ENCODE measurements at regions not wholly inside any gene's neighbourhood (a gene's known extent, or its start where the extent isn't known, plus 50 kb on each side); places are given as distances from the start of the nearest gene placed in this dataset.

DNA sequence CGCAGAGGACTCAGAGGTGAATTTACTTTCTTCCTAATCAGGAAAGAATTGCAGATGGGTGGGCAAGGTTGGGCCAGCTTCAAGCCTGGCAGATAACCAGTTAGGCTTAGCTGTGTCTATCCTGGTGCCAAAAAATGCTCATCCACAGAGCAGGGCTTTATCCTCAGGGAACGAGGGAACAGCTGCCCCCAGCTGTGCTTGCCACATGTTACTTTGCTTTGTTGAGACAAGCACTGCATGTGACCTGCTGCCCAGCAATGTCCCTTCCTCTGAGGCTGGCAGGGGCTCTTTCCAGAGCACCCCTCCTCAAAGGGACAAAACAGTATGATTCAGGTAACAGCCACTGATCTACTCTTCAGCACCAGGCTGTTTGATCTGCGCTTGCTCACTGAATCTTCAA lies 505.1 kb upstream of the USP24 start:
- intact Hi-C loops (cut with DNase I), result no loop called here
- Histone ChIP-seq H3K36me3 (no peaks in the 10 kb centered on the region), H3K4me3 (no peak overlapping the region), H3K27me3 (peaks cover 0 to 4% (median 0%) of the 10 kb centered on the region in 4 donors), H3K9me3 (no peaks in the 10 kb centered on the region), H3K27ac (peak overlapping the region; percentile 34 to 87 (median 78)), H3K4me1 (peaks cover 0 to 48% (median 19%) of the 10 kb centered on the region in 3 donors)
- 56 to 59% methylated on average over 2 to 3 of the region's 3 CpGs for WGBS, 2 donors
- no peak for TF ChIP-seq POLR2A (IDR thresholded peaks at IDR 0.05)
- TF ChIP-seq, protein P1, sequence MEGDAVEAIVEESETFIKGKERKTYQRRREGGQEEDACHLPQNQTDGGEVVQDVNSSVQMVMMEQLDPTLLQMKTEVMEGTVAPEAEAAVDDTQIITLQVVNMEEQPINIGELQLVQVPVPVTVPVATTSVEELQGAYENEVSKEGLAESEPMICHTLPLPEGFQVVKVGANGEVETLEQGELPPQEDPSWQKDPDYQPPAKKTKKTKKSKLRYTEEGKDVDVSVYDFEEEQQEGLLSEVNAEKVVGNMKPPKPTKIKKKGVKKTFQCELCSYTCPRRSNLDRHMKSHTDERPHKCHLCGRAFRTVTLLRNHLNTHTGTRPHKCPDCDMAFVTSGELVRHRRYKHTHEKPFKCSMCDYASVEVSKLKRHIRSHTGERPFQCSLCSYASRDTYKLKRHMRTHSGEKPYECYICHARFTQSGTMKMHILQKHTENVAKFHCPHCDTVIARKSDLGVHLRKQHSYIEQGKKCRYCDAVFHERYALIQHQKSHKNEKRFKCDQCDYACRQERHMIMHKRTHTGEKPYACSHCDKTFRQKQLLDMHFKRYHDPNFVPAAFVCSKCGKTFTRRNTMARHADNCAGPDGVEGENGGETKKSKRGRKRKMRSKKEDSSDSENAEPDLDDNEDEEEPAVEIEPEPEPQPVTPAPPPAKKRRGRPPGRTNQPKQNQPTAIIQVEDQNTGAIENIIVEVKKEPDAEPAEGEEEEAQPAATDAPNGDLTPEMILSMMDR (IDR thresholded peaks at IDR 0.05), result no peak
- no peak for DNase-seq

DNA sequence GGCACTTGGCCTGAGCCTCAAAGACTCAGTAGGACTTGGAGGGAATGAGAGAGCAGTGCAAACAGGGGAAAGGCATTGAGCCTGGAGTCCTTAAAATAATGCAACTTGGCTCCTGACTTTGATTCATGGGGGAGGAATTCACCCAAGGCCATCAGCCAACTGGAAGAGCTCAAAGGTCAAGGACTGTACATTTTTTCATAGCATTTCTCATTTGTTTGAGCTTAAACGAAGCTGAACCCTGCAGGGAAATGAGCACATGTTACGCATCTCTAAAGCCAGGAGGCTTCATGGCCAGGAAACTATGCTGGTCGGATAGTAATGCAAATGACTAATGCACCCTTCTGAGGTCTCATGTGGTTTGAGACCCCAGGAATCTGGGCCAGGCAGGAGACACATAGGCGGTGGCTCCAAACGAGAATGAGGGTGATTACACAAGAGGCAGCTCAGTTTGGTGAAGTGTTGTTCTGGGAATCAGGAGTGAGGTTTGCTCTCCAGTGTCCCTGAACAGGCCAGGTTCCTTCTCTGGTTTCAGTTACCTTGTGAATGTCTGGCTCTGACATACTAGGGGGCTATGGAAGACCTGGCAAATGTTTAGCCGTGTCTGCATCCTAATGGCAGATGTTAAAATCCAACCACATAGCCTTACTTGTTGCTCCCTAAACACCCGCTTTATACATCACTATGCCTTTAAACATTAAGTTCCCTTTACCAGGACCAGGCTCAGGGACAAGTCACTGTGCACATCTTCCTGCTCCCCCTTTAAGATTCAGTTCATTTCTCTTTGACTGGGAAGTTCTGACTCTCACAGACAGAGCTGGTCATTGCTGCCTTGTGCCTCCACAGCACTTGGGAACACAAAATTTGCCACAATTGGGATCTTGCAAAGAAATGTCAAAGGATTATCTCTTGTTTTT lies 503.9 kb upstream of the USP24 start:
- Histone ChIP-seq H3K4me3 (no peak overlapping the region), H3K27ac (peak overlapping the region; percentile 34 to 87 (median 78)), H3K27me3 (peaks cover 0 to 4% (median 0%) of the 10 kb centered on the region in 4 donors), H3K36me3 (no peaks in the 10 kb centered on the region), H3K9me3 (no peaks in the 10 kb centered on the region), H3K4me1 (peaks cover 0 to 48% (median 19%) of the 10 kb centered on the region in 3 donors)
- 44 to 70% methylated on average over 4 to 7 of the region's 7 CpGs for WGBS, 2 donors
- TF ChIP-seq, protein P1 (IDR thresholded peaks at IDR 0.05), result peak in 1 of 6 experiments; percentile 13
- no peak for TF ChIP-seq POLR2A (IDR thresholded peaks at IDR 0.05)
- DNase-seq, result no peak
- intact Hi-C loops (cut with DNase I), result no loop called here

DNA sequence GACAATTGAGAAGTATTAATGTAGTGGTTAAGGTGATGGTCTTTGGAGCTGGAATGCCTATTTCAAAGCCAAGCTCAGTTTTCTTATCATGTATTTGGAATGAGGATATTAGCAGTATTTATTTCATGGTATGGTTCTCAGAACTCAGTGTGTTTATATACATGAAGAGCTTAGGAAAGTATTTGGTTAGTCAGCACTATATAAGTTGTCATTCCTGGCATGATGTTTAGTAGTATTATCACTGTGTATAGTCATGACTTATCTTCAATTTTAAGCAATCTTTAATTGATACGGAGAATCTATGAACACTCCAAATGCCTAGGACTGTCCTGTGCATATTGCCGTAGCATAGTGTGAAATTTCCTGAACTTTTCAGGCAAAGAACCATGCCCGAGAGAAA lies 501.9 kb upstream of the USP24 start:
- Histone ChIP-seq H3K36me3 (no peaks in the 10 kb centered on the region), H3K27ac (peak overlapping the region in 3 of 4 donors; percentile 74 to 87 (median 82)), H3K9me3 (no peaks in the 10 kb centered on the region), H3K4me3 (no peak overlapping the region), H3K27me3 (peaks cover 0 to 4% (median 0%) of the 10 kb centered on the region in 4 donors), H3K4me1 (peaks cover 0 to 42% (median 19%) of the 10 kb centered on the region in 3 donors)
- intact Hi-C loops (cut with DNase I), result no loop called here
- DNase-seq, result no peak
- 88 to 90% methylated on average over 3 of the region's 3 CpGs for WGBS, 2 donors
- TF ChIP-seq POLR2A (IDR thresholded peaks at IDR 0.05), result no peak
- TF ChIP-seq, protein P1 (IDR thresholded peaks at IDR 0.05), result no peak

DNA sequence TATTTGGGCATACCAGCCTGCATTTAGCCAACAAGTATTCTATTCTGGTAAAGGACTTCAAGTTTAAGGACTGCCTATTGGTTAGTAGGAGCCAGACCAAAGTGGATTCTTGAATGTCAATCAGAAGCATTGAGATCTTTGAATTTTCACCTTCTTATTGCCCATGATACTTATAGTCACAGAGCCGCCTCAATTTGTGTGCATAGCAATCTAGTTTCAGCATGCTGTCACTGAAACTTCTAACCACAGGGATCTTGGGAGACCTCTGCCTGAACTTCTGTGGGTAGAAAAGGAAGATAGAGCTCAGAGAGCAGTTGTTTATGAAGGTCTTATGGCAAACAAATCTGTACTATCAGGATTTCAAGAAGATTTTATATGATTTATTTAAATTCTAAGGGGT lies 501.4 kb upstream of the USP24 start:
- Histone ChIP-seq H3K4me1 (peaks cover 0 to 42% (median 19%) of the 10 kb centered on the region in 3 donors), H3K27ac (peak overlapping the region in 3 of 4 donors; percentile 74 to 87 (median 82)), H3K9me3 (no peaks in the 10 kb centered on the region), H3K27me3 (no peaks in the 10 kb centered on the region), H3K36me3 (no peaks in the 10 kb centered on the region), H3K4me3 (no peak overlapping the region)
- WGBS, 2 donors, result 70 to 77% methylated on average over 1 of the region's 1 CpG
- TF ChIP-seq POLR2A (IDR thresholded peaks at IDR 0.05), result no peak
- TF ChIP-seq, protein P1 (IDR thresholded peaks at IDR 0.05), result no peak
- intact Hi-C loops (cut with DNase I), result no loop called here
- DNase-seq, result no peak

DNA sequence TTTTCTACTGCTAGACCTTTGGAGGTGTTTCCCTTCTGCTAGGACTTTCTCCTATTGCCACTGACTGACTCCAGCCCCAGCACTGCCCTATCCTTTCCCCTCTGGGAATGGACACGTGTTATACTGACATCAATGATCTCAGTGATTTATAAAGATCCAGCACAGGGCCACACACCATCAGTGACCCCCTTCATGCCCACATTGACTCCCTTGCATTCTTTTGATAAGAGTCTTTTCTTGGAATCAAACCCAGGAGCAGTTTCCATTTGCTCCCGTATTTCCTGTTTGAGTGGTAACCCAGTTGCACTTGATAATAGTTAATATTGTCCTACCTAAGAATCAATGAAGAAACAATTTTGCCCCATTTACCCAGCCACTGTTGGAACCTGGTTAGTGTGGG lies 501.0 kb upstream of the USP24 start:
- Histone ChIP-seq H3K9me3 (no peaks in the 10 kb centered on the region), H3K4me1 (peaks cover 0 to 42% (median 19%) of the 10 kb centered on the region in 3 donors), H3K27ac (peak overlapping the region in 3 of 4 donors; percentile 74 to 87 (median 82)), H3K36me3 (no peaks in the 10 kb centered on the region), H3K27me3 (no peaks in the 10 kb centered on the region), H3K4me3 (no peak overlapping the region)
- intact Hi-C loops (cut with DNase I), result no loop called here
- no peak for DNase-seq
- 61 to 73% methylated on average over 2 of the region's 2 CpGs for WGBS, 2 donors
- TF ChIP-seq POLR2A (IDR thresholded peaks at IDR 0.05), result no peak
- TF ChIP-seq, protein P1 (IDR thresholded peaks at IDR 0.05), result no peak
